ENCODE measurements at regions not wholly inside any gene's neighbourhood (a gene's known extent, or its start where the extent isn't known, plus 50 kb on each side); places are given as distances from the start of the nearest gene placed in this dataset.

GRCh38 chr10:84933402-84933801 is 605.0 kb downstream of the CCSER2 start:
- TF ChIP-seq CTCF (IDR thresholded peaks at IDR 0.05; ENCODE audit: poor library complexity) (no peak), EZH2 (IDR thresholded peaks at IDR 0.05; ENCODE audit: borderline replicate concordance) (no peak), EZH2phosphoT487 (IDR thresholded peaks at IDR 0.05; ENCODE audit: low read depth, severe bottlenecking, unreplicated experiment) (no peak)
